ENCODE measurements at regions not wholly inside any gene's neighbourhood (a gene's known extent, or its start where the extent isn't known, plus 50 kb on each side); places are given as distances from the start of the nearest gene placed in this dataset.

DNA sequence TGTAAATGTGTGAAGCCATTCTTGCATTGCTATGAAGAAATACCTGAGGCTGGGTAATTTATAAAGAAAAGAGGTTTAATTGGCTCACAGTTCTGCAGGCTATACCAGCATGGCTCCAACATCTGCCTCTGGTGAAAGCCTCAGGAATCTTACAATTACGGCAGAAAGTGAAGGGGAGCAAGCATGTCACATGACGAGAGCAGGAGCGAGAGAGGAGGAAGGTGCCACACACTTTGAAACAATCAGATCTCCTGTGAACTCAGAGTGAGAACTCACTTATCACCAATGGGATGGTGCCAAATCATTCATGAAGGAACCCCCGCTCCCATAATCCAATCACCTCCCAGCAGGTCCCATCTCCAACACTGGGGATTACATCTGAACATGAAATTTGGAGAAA lies 213.6 kb upstream of the TSC22D2 start:
- Histone ChIP-seq H3K27me3 (no peaks in the 10 kb centered on the region), H3K36me3 (no peaks in the 10 kb centered on the region), H3K27ac (no peak overlapping the region), H3K4me3 (no peak overlapping the region), H3K4me1 (no peaks in the 10 kb centered on the region), H3K9me3 (no peaks in the 10 kb centered on the region)
- intact Hi-C loops (cut with DNase I) = no loop called here
- TF ChIP-seq, protein P1, sequence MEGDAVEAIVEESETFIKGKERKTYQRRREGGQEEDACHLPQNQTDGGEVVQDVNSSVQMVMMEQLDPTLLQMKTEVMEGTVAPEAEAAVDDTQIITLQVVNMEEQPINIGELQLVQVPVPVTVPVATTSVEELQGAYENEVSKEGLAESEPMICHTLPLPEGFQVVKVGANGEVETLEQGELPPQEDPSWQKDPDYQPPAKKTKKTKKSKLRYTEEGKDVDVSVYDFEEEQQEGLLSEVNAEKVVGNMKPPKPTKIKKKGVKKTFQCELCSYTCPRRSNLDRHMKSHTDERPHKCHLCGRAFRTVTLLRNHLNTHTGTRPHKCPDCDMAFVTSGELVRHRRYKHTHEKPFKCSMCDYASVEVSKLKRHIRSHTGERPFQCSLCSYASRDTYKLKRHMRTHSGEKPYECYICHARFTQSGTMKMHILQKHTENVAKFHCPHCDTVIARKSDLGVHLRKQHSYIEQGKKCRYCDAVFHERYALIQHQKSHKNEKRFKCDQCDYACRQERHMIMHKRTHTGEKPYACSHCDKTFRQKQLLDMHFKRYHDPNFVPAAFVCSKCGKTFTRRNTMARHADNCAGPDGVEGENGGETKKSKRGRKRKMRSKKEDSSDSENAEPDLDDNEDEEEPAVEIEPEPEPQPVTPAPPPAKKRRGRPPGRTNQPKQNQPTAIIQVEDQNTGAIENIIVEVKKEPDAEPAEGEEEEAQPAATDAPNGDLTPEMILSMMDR (IDR thresholded peaks at IDR 0.05) = no peak
- no peak for TF ChIP-seq POLR2AphosphoS5 (IDR thresholded peaks at IDR 0.05; ENCODE audit: insufficient read depth in 1 of 2, low read depth in 1 of 2)
- DNase-seq (ENCODE audit: extremely low spot score in 2 of 2) = no peak

DNA sequence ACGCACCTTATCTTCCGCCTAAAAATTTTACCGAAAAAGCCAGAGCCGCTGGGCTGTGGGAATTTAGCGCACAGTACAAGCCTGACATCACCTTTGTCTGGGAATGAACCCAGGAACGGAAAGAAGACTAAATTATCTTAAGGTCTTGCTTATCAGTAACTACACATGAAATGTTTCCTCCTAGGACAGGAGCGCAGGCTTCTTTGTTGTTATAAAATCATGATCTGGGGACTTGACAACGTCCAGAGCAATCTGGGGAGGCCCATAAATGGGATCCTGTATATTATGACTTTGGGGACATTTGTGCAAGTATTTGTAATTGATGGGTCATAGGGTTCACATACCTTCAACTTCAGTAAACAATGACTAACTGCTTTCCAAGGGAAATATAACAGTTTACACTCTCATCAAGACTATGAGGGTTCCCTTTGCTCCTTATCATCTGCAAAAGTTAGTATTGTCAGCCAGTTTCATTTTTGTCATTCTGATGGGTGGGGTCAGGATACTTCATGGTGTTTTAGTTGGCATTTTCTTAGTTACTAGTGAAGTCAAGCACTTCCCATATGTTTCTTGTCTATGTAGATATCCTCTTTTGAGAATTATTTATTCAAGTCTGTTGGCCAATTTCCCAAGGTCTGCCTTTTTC lies 213.9 kb upstream of the PFN2 start:
- intact Hi-C loops (cut with DNase I) = loop anchor here (2.0 kb wide), 1 partner anchor 218 kb away; no protein-coding TSS in a partner anchor

DNA sequence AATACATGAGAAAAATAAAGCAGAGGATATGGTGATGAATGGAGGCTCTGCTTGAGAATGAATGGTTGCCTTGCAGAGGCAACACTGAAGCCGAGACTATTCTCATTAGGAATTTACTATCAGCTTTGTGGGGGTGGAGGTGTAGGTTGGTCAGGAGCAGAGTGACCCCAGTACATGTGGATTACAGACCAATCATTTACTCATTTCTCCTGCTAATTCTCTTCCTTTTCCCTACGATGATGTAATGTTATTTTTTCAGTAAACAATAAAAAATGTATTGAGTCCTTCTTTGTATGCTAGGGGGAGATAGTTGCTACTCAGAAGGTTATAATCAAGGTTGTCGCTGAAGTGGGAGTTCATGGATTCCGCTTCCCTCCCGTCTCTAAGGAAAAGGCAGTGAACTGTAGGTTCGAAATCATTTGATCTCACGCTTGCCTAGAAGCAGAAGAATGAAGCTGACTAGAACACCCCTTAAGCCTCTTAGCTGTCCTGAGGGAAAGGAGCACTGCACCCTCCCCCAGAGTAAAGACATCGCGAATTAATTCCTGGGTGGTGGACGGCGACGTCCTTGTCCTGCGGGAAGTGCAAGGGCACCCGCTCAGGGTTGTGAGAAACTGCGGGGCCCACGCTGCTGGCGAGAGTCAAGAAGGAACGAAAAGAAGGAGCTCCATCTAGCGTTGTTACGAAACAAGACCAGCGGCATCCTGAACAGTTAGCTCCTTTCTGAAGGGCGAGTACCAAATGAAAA lies 213.2 kb upstream of the PFN2 start:
- Histone ChIP-seq H3K4me3 (peak overlapping the region; percentile 8 to 37), H3K9me3 (no peaks in the 10 kb centered on the region), H3K4me1 (peaks cover 5% of the 10 kb centered on the region), H3K36me3 (no peaks in the 10 kb centered on the region), H3K27ac (no peak overlapping the region), H3K27me3 (no peaks in the 10 kb centered on the region)
- no peak for TF ChIP-seq POLR2AphosphoS5 (IDR thresholded peaks at IDR 0.05; ENCODE audit: insufficient read depth in 1 of 2, low read depth in 1 of 2)
- no peak for TF ChIP-seq POLR2A (IDR thresholded peaks at IDR 0.05)
- TF ChIP-seq, protein P1 (IDR thresholded peaks at IDR 0.05) = peak; percentile 6 to 78 (median 26)
- intact Hi-C loops (cut with DNase I) = loop anchor here (2.0 kb wide), 1 partner anchor 217 kb away; no protein-coding TSS in a partner anchor
- DNase-seq (ENCODE audit: extremely low spot score in 2 of 2) = no peak

More for the DNA sequence above, 213.9 kb upstream of the PFN2 start:
- H3K9me3 ChIP-seq = no peaks in the 10 kb centered on the region
- peaks cover 5% of the 10 kb centered on the region for H3K4me1 ChIP-seq
- peak overlapping the region; percentile 8 to 37 for H3K4me3 ChIP-seq
- H3K27ac ChIP-seq = no peak overlapping the region
- TF ChIP-seq, protein P1 (IDR thresholded peaks at IDR 0.05) = no peak
- TF ChIP-seq POLR2A (IDR thresholded peaks at IDR 0.05) = no peak
- no peaks in the 10 kb centered on the region for H3K27me3 ChIP-seq
- H3K36me3 ChIP-seq = no peaks in the 10 kb centered on the region
- DNase-seq (ENCODE audit: extremely low spot score in 2 of 2) = no peak

DNA sequence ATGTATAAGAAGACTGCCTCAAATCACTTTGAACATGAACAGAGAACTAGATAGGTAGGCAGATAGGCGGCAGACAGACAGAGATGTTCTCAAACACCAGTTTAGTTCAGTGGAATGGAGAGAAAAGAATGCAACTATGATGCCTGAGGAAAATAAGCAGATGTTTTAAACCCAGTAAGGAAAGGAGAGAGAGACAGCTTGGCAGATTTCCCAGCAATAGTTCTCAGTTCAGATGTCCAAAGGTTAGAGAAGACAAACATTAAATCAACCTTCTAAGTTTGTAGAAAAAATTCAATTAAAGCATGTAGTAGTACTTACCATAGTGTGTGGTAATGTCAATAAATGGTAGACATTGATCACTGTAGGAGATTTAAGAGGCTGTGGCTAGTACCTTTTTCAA lies 209.6 kb upstream of the PFN2 start:
- intact Hi-C loops (cut with DNase I) = no loop called here
- Histone ChIP-seq H3K27ac (no peak overlapping the region), H3K4me1 (peaks cover 5% of the 10 kb centered on the region), H3K36me3 (no peaks in the 10 kb centered on the region), H3K27me3 (no peaks in the 10 kb centered on the region), H3K9me3 (no peaks in the 10 kb centered on the region), H3K4me3 (no peak overlapping the region)
- TF ChIP-seq POLR2AphosphoS5 (IDR thresholded peaks at IDR 0.05; ENCODE audit: insufficient read depth in 1 of 2, low read depth in 1 of 2) = no peak
- TF ChIP-seq, protein P1 (IDR thresholded peaks at IDR 0.05) = no peak
- no peak for TF ChIP-seq POLR2A (IDR thresholded peaks at IDR 0.05)
- no peak for DNase-seq (ENCODE audit: extremely low spot score in 2 of 2)

DNA sequence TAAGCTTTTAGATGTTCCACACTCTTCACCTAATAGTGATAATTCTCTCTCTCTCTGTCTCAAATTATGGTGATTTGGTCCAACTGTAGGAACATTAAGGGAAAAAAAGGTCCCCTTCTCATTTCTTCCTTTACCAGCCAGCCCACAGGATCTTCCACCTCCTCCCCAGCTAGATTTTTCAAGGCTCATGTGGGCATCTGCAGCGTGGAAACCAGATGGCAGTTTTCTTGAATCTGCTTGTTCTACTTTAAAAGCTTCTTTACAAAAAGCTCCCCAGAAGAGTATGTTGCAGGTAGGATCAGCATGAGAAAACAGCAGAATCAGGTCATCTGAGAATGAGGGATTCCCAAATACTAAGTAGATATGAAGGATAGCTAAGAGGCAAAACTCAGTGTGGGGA lies 208.6 kb upstream of the PFN2 start:
- H3K4me3 ChIP-seq = no peak overlapping the region
- no peak overlapping the region for H3K27ac ChIP-seq
- no peaks in the 10 kb centered on the region for H3K9me3 ChIP-seq
- intact Hi-C loops (cut with DNase I) = no loop called here
- DNase-seq (ENCODE audit: extremely low spot score in 2 of 2) = no peak
- H3K4me1 ChIP-seq = peaks cover 1% of the 10 kb centered on the region
- H3K36me3 ChIP-seq = no peaks in the 10 kb centered on the region
- no peaks in the 10 kb centered on the region for H3K27me3 ChIP-seq
- TF ChIP-seq, protein P1 (IDR thresholded peaks at IDR 0.05) = no peak
